Hepatocyte (in vitro differentiated cells): ENCODE measurements at regions not wholly inside any gene's neighbourhood (a gene's known extent, or its start where the extent isn't known, plus 50 kb on each side); places are given as distances from the start of the nearest gene placed in this dataset.

Experiments used
- DNase-seq: peaks from one replicate; pipeline ENCODE4 v3.0.0-alpha.2; 2016; ENCODE audit warnings: low spot score
- H2AFZ ChIP-seq: fragments of 200-600 bp; sonication (generic); 2 replicates; pipeline ENCODE4 v1.6.0; 2016; ENCODE audit warnings: antibody characterized with exemption, mild to moderate bottlenecking
- H3K27ac ChIP-seq: fragments of 200-600 bp; sonication (generic); 2 replicates; pipeline ENCODE4 v1.5.1; 2016; ENCODE audit warnings: mild to moderate bottlenecking
- H3K27me3 ChIP-seq: fragments of 200-600 bp; sonication (generic); 2 replicates; pipeline ENCODE4 v1.6.1; 2016
- H3K36me3 ChIP-seq: fragments of 200-600 bp; sonication (generic); replicated peaks from 2 replicates; pipeline ENCODE4 v1.5.1; 2016; ENCODE audit warnings: low read depth; ENCODE audit not compliant: insufficient read depth
- H3K4me1 ChIP-seq: fragments of 200-600 bp; sonication (generic); 2 replicates; pipeline ENCODE4 v1.5.1; 2016; ENCODE audit warnings: mild to moderate bottlenecking, moderate library complexity; ENCODE audit not compliant: insufficient read depth
- H3K4me2 ChIP-seq: fragments of 200-600 bp; sonication (generic); 2 replicates; pipeline ENCODE4 v1.6.0; 2016
- H3K4me3 ChIP-seq: fragments of 200-600 bp; sonication (generic); 2 replicates; pipeline ENCODE4 v1.5.1; 2016; ENCODE audit warnings: mild to moderate bottlenecking
- H3K79me2 ChIP-seq: fragments of 200-600 bp; sonication (generic); 2 replicates; pipeline ENCODE4 v1.6.0; 2017; ENCODE audit warnings: mild to moderate bottlenecking
- H3K9me2 ChIP-seq: fragments of 200-600 bp; sonication (generic); replicated peaks from 2 replicates; pipeline ENCODE4 v1.6.0; 2017; ENCODE audit warnings: mild to moderate bottlenecking; ENCODE audit not compliant: insufficient read depth
- H3K9me3 ChIP-seq: fragments of 200-600 bp; sonication (generic); 2 replicates; pipeline ENCODE4 v1.5.1; 2016; ENCODE audit warnings: low read depth, mild to moderate bottlenecking
- H4K20me1 ChIP-seq: fragments of 200-600 bp; sonication (generic); 2 replicates; pipeline ENCODE4 v1.6.0; 2016; ENCODE audit warnings: mild to moderate bottlenecking; ENCODE audit not compliant: insufficient read depth, poor library complexity, severe bottlenecking
- CTCF ChIP-seq: fragments of 200-600 bp; sonication (generic); IDR thresholded peaks from 2 replicates; pipeline ENCODE4 v1.5.1; 2016; ENCODE audit warnings: antibody characterized with exemption, mild to moderate bottlenecking; ENCODE audit not compliant: poor library complexity
- EZH2 ChIP-seq: fragments of 200-600 bp; sonication (generic); IDR thresholded peaks from 2 replicates; pipeline ENCODE4 v1.6.1; 2016; ENCODE audit warnings: antibody characterized with exemption, mild to moderate bottlenecking, borderline replicate concordance
- EZH2phosphoT487 ChIP-seq: fragments of 200-600 bp; sonication (generic); IDR thresholded peaks from one replicate; pipeline ENCODE4 v1.6.1; 2018; ENCODE audit warnings: antibody characterized with exemption, mild to moderate bottlenecking, low read depth, moderate library complexity; ENCODE audit not compliant: unreplicated experiment, severe bottlenecking
- WGBS: methylation state at CpG from one replicate; pipeline ENCODE4 v1.1.6; 2016; ENCODE audit warnings: low lambda C conversion rate; ENCODE audit errors: missing lambda C conversion rate; 5-methylcytosine and 5-hydroxymethylcytosine counted together

- TF ChIP-seq EZH2phosphoT487 (no peak), EZH2 (no peak), CTCF (no peak)
- Histone ChIP-seq H3K4me3 (no peak overlapping the region), H3K27me3 (no peaks in the 10 kb centered on the region), H3K36me3 (no peaks in the 10 kb centered on the region), H3K27ac (no peak overlapping the region), H2AFZ (no peak overlapping the region), H3K4me1 (no peaks in the 10 kb centered on the region), H4K20me1 (no peaks in the 10 kb centered on the region), H3K9me2 (no peaks in the 10 kb centered on the region), H3K4me2 (no peak overlapping the region), H3K9me3 (no peaks in the 10 kb centered on the region), H3K79me2 (no peaks in the 10 kb centered on the region)
- DNase-seq, result no peak
- 96% methylated on average over 4 of the region's 4 CpGs for WGBS
Observed at GRCh38 chr12:16881986-16882570, 276.1 kb upstream of the LMO3 start.

- Histone ChIP-seq H3K4me1 (no peaks in the 10 kb centered on the region), H3K9me3 (no peaks in the 10 kb centered on the region), H3K4me3 (no peak overlapping the region), H3K4me2 (peak overlapping the region; percentile 67), H3K36me3 (no peaks in the 10 kb centered on the region), H3K27me3 (no peaks in the 10 kb centered on the region), H4K20me1 (no peaks in the 10 kb centered on the region), H3K9me2 (no peaks in the 10 kb centered on the region), H3K79me2 (no peaks in the 10 kb centered on the region), H3K27ac (no peak overlapping the region), H2AFZ (peak overlapping the region; percentile 38)
- WGBS, result 37% methylated on average over 10 of the region's 10 CpGs
- DNase-seq, result peak; percentile 8
- TF ChIP-seq EZH2 (no peak), EZH2phosphoT487 (no peak), CTCF (no peak)
Observed at GRCh38 chr12:16880864-16881285, 274.9 kb upstream of the LMO3 start.

GRCh38 chr12:16870845-16871244 is 264.9 kb upstream of the LMO3 start:
- H3K4me2 ChIP-seq, result no peak overlapping the region
- no peaks in the 10 kb centered on the region for H3K4me1 ChIP-seq
- no peak overlapping the region for H2AFZ ChIP-seq
- DNase-seq, result no peak
- no peaks in the 10 kb centered on the region for H3K79me2 ChIP-seq
- no peaks in the 10 kb centered on the region for H3K36me3 ChIP-seq
- H3K27ac ChIP-seq, result no peak overlapping the region
- no peaks in the 10 kb centered on the region for H3K9me3 ChIP-seq
- no peak for TF ChIP-seq CTCF
- TF ChIP-seq EZH2phosphoT487, result no peak
- TF ChIP-seq EZH2, result no peak
- H3K4me3 ChIP-seq, result no peak overlapping the region
- H3K9me2 ChIP-seq, result no peaks in the 10 kb centered on the region
- H4K20me1 ChIP-seq, result no peaks in the 10 kb centered on the region
- 97% methylated on average over 1 of the region's 1 CpG for WGBS
- H3K27me3 ChIP-seq, result no peaks in the 10 kb centered on the region

- Histone ChIP-seq H2AFZ (no peak overlapping the region), H3K36me3 (no peaks in the 10 kb centered on the region), H3K4me1 (no peaks in the 10 kb centered on the region), H3K27me3 (no peaks in the 10 kb centered on the region), H3K27ac (no peak overlapping the region), H3K79me2 (no peaks in the 10 kb centered on the region), H3K4me3 (no peak overlapping the region), H3K9me2 (no peaks in the 10 kb centered on the region), H4K20me1 (no peaks in the 10 kb centered on the region), H3K4me2 (no peak overlapping the region), H3K9me3 (no peaks in the 10 kb centered on the region)
- DNase-seq, result no peak
- TF ChIP-seq EZH2 (no peak), CTCF (no peak), EZH2phosphoT487 (no peak)
Observed at GRCh38 chr12:16863742-16864141, 257.8 kb upstream of the LMO3 start.
